ENCODE measurements at regions not wholly inside any gene's neighbourhood (a gene's known extent, or its start where the extent isn't known, plus 50 kb on each side); places are given as distances from the start of the nearest gene placed in this dataset.

DNA sequence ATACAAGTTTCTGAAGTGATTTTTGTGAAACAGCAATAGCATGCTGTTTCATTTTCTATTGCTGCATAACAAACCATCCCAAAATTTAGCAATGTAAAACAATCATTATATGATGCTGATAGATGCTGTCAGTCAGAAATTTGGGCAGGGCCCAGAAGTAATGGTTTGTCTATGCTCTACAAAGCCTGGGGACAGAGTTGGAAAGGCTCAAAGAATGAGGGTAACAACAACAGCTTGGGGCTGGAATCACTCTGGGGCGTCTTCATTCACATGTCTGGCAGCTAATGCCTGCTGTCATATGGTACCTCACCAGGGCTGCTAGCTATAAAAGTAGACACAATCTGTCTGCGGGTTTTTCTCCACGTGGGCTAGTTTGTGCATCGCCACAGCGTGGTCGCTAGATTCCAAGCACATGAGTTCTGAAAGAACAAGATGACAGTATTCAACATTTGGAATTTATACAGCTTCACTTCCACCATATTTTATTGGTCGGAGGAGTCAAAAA is 176.5 kb downstream of the BMP4 start:
- Mint-ChIP-seq H3K4me1 (ENCODE audit: unreplicated experiment) (no peaks in the 10 kb centered on the region), H3K4me3 (no peak overlapping the region), H3K36me3 (no peaks in the 10 kb centered on the region), H3K27me3 (no peaks in the 10 kb centered on the region), H3K27ac (no peak overlapping the region), H3K9me3 (peaks cover 5% of the 10 kb centered on the region)
- no peak for DNase-seq (ENCODE audit: extremely low spot score, unreplicated experiment)
- TF ChIP-seq, protein P1, sequence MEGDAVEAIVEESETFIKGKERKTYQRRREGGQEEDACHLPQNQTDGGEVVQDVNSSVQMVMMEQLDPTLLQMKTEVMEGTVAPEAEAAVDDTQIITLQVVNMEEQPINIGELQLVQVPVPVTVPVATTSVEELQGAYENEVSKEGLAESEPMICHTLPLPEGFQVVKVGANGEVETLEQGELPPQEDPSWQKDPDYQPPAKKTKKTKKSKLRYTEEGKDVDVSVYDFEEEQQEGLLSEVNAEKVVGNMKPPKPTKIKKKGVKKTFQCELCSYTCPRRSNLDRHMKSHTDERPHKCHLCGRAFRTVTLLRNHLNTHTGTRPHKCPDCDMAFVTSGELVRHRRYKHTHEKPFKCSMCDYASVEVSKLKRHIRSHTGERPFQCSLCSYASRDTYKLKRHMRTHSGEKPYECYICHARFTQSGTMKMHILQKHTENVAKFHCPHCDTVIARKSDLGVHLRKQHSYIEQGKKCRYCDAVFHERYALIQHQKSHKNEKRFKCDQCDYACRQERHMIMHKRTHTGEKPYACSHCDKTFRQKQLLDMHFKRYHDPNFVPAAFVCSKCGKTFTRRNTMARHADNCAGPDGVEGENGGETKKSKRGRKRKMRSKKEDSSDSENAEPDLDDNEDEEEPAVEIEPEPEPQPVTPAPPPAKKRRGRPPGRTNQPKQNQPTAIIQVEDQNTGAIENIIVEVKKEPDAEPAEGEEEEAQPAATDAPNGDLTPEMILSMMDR (conservative IDR thresholded peaks at IDR 0.05): no peak

DNA sequence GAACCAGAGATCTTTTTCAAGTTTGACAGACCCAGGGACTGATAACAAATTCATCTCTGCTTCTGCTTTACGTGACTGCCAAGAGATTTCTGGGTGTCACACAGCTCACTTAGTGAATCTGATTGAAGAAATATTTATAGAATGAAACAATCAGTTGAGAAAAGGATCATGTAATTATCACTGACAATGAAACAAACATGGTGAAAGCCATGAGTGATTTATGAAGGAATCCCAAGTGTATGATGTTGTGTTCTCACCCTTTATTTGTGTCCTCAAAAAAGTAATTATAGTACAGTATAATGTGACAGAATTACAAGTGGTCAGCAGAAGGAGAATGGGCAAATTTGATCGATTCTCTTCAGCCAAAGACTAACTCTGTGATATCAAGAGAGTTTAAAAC is 177.3 kb downstream of the BMP4 start:
- peaks cover 5% of the 10 kb centered on the region for H3K9me3 Mint-ChIP-seq
- H3K4me1 Mint-ChIP-seq (ENCODE audit: unreplicated experiment): no peaks in the 10 kb centered on the region
- no peak overlapping the region for H3K4me3 Mint-ChIP-seq
- DNase-seq (ENCODE audit: extremely low spot score, unreplicated experiment): no peak
- H3K36me3 Mint-ChIP-seq: no peaks in the 10 kb centered on the region
- H3K27me3 Mint-ChIP-seq: no peaks in the 10 kb centered on the region
- H3K27ac Mint-ChIP-seq: no peak overlapping the region
- TF ChIP-seq, protein P1 (conservative IDR thresholded peaks at IDR 0.05): no peak

DNA sequence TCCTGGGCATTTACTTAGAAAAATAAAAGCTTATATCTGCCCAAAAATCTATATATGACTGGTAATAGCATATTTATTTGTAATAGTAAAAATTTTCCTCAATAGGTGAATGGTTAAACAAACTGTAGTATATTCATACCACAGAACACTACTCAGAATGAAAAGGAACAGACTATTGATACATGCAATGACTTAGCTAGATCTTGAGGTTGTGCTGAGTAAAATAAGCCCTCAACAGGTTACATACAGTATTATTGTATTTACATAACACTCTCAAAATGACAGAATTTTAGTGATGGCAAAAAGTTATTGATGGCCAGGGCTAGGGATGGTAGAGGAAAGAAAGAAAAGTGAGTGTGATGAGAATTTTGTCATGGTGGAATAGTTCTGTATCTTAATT is 178.4 kb downstream of the BMP4 start:
- TF ChIP-seq, protein P1 (conservative IDR thresholded peaks at IDR 0.05): no peak
- H3K4me3 Mint-ChIP-seq: no peak overlapping the region
- peaks cover 5% of the 10 kb centered on the region for H3K9me3 Mint-ChIP-seq
- H3K4me1 Mint-ChIP-seq (ENCODE audit: unreplicated experiment): no peaks in the 10 kb centered on the region
- no peak for DNase-seq (ENCODE audit: extremely low spot score, unreplicated experiment)
- no peaks in the 10 kb centered on the region for H3K27me3 Mint-ChIP-seq
- no peaks in the 10 kb centered on the region for H3K36me3 Mint-ChIP-seq
- H3K27ac Mint-ChIP-seq: no peak overlapping the region

DNA sequence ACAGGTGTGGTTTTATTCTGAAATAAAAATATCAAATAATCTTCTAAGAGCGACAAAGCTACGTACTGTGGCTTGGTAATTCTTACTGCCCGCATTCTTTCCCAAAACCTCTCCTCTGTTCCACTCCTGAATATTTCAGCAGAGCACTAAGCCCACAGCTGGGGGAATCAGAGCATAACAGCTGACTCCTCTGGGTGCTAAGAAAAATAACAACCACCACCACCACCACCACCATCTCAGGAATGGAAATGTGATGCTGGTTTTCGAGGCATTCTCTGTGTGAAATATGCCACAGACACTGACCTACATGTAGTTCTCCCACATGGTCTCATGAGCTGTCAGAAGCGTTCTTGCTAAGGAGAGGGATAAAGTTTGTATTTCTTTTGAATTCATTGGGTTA is 183.7 kb downstream of the BMP4 start:
- H3K27me3 Mint-ChIP-seq: peaks cover 3% of the 10 kb centered on the region
- H3K4me3 Mint-ChIP-seq: no peak overlapping the region
- DNase-seq (ENCODE audit: extremely low spot score, unreplicated experiment): no peak
- H3K36me3 Mint-ChIP-seq: no peaks in the 10 kb centered on the region
- H3K9me3 Mint-ChIP-seq: peaks cover 5% of the 10 kb centered on the region
- TF ChIP-seq, protein P1 (conservative IDR thresholded peaks at IDR 0.05): no peak
- no peak overlapping the region for H3K27ac Mint-ChIP-seq
- H3K4me1 Mint-ChIP-seq (ENCODE audit: unreplicated experiment): no peaks in the 10 kb centered on the region

DNA sequence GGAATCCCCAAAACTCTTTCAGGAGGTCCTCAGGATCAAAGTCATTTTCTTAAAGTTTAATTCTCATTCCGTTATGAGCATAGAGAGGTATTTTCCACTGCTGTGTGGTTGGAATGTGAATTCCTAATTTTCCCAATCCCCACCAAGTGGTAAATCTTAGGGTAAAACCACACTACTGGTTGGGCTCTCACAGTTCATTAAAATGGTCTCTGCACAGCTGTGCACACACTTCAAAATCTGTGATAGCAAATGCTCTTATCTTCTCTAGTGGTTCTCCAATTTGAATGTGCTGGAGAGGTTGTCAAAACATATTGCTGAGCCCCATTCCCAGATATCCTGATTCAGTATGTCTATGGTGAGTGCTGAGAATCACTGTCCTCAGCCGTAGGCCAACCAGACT is 189.1 kb downstream of the BMP4 start:
- H3K4me1 Mint-ChIP-seq (ENCODE audit: unreplicated experiment): no peaks in the 10 kb centered on the region
- no peak overlapping the region for H3K27ac Mint-ChIP-seq
- peaks cover 3% of the 10 kb centered on the region for H3K27me3 Mint-ChIP-seq
- H3K9me3 Mint-ChIP-seq: no peaks in the 10 kb centered on the region
- no peak overlapping the region for H3K4me3 Mint-ChIP-seq
- TF ChIP-seq, protein P1 (conservative IDR thresholded peaks at IDR 0.05): no peak
- H3K36me3 Mint-ChIP-seq: no peaks in the 10 kb centered on the region
- DNase-seq (ENCODE audit: extremely low spot score, unreplicated experiment): no peak

DNA sequence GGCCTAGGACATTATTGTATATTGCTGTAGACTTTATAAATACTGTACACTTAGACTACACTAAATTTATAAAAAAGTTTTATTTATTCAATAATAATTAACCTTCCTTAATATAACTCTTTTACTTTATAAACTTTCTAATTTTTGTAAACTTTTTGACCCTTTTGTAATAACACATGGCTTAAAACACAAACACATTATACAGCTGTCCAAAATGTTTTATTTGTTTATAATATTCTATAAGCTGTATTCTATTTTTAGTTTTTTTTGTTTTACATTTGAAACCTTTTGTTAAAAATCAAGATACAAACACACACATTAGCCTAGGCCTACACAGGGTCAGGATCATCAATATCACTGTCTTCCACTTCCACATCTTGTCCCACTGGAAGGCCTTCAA is 190.0 kb downstream of the BMP4 start:
- no peak for DNase-seq (ENCODE audit: extremely low spot score, unreplicated experiment)
- H3K27me3 Mint-ChIP-seq: peaks cover 3% of the 10 kb centered on the region
- TF ChIP-seq, protein P1 (conservative IDR thresholded peaks at IDR 0.05): no peak
- no peaks in the 10 kb centered on the region for H3K4me1 Mint-ChIP-seq (ENCODE audit: unreplicated experiment)
- H3K4me3 Mint-ChIP-seq: no peak overlapping the region
- H3K9me3 Mint-ChIP-seq: no peaks in the 10 kb centered on the region
- H3K27ac Mint-ChIP-seq: no peak overlapping the region
- no peaks in the 10 kb centered on the region for H3K36me3 Mint-ChIP-seq
